ENCODE measurements at regions not wholly inside any gene's neighbourhood (a gene's known extent, or its start where the extent isn't known, plus 50 kb on each side); places are given as distances from the start of the nearest gene placed in this dataset.

DNA sequence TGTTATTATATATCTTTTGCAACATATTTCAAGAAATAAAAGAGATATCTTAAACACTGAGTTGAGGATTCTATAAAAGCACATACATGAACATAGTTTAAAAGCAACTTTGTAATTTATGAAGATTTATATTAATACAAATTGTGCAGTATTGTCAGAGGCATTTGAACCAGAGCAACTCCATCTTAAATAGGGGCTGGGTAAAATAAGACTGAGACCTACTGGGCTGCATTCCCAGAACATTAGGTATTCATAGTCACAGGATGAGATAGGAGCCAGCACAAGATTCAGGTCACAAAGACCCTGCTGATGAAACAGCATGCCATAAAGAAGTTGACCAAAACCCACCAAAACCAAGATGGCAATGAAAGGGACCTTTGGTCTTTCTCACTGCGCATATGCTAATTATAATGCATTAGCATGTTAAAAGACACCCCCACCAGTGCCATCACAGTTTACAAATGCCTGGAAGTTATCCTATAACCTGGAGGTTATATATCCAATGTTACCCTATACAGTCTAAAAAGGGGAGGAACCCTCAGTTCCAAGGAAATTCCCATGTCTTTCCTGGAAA, 320.2 kb downstream of the FAM170A start:
- no peaks in the 10 kb centered on the region for H3K4me1 Mint-ChIP-seq (ENCODE audit: insufficient read depth, unreplicated experiment)
- TF ChIP-seq, protein P1, sequence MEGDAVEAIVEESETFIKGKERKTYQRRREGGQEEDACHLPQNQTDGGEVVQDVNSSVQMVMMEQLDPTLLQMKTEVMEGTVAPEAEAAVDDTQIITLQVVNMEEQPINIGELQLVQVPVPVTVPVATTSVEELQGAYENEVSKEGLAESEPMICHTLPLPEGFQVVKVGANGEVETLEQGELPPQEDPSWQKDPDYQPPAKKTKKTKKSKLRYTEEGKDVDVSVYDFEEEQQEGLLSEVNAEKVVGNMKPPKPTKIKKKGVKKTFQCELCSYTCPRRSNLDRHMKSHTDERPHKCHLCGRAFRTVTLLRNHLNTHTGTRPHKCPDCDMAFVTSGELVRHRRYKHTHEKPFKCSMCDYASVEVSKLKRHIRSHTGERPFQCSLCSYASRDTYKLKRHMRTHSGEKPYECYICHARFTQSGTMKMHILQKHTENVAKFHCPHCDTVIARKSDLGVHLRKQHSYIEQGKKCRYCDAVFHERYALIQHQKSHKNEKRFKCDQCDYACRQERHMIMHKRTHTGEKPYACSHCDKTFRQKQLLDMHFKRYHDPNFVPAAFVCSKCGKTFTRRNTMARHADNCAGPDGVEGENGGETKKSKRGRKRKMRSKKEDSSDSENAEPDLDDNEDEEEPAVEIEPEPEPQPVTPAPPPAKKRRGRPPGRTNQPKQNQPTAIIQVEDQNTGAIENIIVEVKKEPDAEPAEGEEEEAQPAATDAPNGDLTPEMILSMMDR (IDR thresholded peaks at IDR 0.05; ENCODE audit: unreplicated experiment), result no peak
- POLR2A ChIA-PET, result no interaction called here
- DNase-seq (ENCODE audit: unreplicated experiment), result no peak
- H3K9me3 Mint-ChIP-seq (ENCODE audit: unreplicated experiment), result peaks cover 12% of the 10 kb centered on the region
- no peak overlapping the region for H3K4me3 Mint-ChIP-seq (ENCODE audit: unreplicated experiment)
- CTCF ChIA-PET, result no interaction called here
- intact Hi-C loops (cut with micrococcal nuclease), result no loop called here
- H3K27me3 Mint-ChIP-seq (ENCODE audit: insufficient read depth, unreplicated experiment), result no peaks in the 10 kb centered on the region
- H3K27ac Mint-ChIP-seq (ENCODE audit: low read depth, unreplicated experiment), result no peak overlapping the region
- no peaks in the 10 kb centered on the region for H3K36me3 Mint-ChIP-seq (ENCODE audit: insufficient read depth, unreplicated experiment)
- no TSS peak for BruUV-seq (replicated peaks)

GRCh38 chr5:119951330-119951934, 322.1 kb downstream of the FAM170A start:
- Mint-ChIP-seq H3K4me3 (ENCODE audit: unreplicated experiment) (no peak overlapping the region), H3K4me1 (ENCODE audit: insufficient read depth, unreplicated experiment) (no peaks in the 10 kb centered on the region), H3K36me3 (ENCODE audit: insufficient read depth, unreplicated experiment) (no peaks in the 10 kb centered on the region), H3K9me3 (ENCODE audit: unreplicated experiment) (peaks cover 10% of the 10 kb centered on the region), H3K27ac (ENCODE audit: low read depth, unreplicated experiment) (no peak overlapping the region), H3K27me3 (ENCODE audit: insufficient read depth, unreplicated experiment) (no peaks in the 10 kb centered on the region)
- no peak for DNase-seq (ENCODE audit: unreplicated experiment)
- POLR2A ChIA-PET, result no interaction called here
- intact Hi-C loops (cut with micrococcal nuclease), result no loop called here
- BruUV-seq (replicated peaks), result no TSS peak
- CTCF ChIA-PET, result interaction anchor here (1.3 to 1.5 kb wide), 3 partner anchors 8 to 105 kb away, joined by 3 to 6 read pairs (median 4); no protein-coding TSS in a partner anchor
- TF ChIP-seq, protein P1 (IDR thresholded peaks at IDR 0.05; ENCODE audit: unreplicated experiment), result no peak

DNA sequence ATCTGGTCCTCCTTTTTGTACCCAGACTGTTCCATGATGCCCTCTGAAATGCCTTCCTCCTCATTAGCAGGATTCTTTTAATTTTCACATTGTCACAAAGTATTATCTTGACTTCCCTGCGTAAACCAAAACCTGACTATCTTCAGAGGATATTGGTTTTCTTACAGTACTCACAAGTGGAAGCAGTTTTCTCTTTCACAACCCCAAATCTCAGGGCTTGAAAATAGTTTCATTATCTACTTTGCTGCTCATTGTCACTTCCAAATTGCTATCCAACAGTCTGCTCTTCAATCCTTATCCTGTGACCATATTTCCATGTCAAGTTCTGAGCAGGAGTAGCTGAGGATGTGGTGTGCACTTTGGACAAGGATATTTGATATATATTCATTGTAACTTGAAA, 324.1 kb downstream of the FAM170A start:
- H3K4me3 Mint-ChIP-seq (ENCODE audit: unreplicated experiment), result no peak overlapping the region
- no peak overlapping the region for H3K27ac Mint-ChIP-seq (ENCODE audit: low read depth, unreplicated experiment)
- H3K4me1 Mint-ChIP-seq (ENCODE audit: insufficient read depth, unreplicated experiment), result no peaks in the 10 kb centered on the region
- CTCF ChIA-PET, result interaction anchor here (1.0 kb wide), 1 partner anchor 863 kb away, joined by 3 read pairs; no protein-coding TSS in a partner anchor
- no peaks in the 10 kb centered on the region for H3K27me3 Mint-ChIP-seq (ENCODE audit: insufficient read depth, unreplicated experiment)
- DNase-seq (ENCODE audit: unreplicated experiment), result no peak
- intact Hi-C loops (cut with micrococcal nuclease), result no loop called here
- TF ChIP-seq, protein P1 (IDR thresholded peaks at IDR 0.05; ENCODE audit: unreplicated experiment), result no peak
- peaks cover 7% of the 10 kb centered on the region for H3K9me3 Mint-ChIP-seq (ENCODE audit: unreplicated experiment)
- POLR2A ChIA-PET, result no interaction called here
- no TSS peak for BruUV-seq (replicated peaks)
- H3K36me3 Mint-ChIP-seq (ENCODE audit: insufficient read depth, unreplicated experiment), result no peaks in the 10 kb centered on the region

- Mint-ChIP-seq H3K36me3 (ENCODE audit: insufficient read depth, unreplicated experiment) (no peaks in the 10 kb centered on the region), H3K27ac (ENCODE audit: low read depth, unreplicated experiment) (no peak overlapping the region), H3K4me3 (ENCODE audit: unreplicated experiment) (no peak overlapping the region), H3K4me1 (ENCODE audit: insufficient read depth, unreplicated experiment) (no peaks in the 10 kb centered on the region), H3K27me3 (ENCODE audit: insufficient read depth, unreplicated experiment) (no peaks in the 10 kb centered on the region), H3K9me3 (ENCODE audit: unreplicated experiment) (peaks cover 7% of the 10 kb centered on the region)
- ChIA-PET CTCF (interaction anchor here (0.5 to 1.2 kb wide), 3 partner anchors 10 to 863 kb away, joined by 3 read pairs; no protein-coding TSS in a partner anchor), POLR2A (interaction anchor here (0.7 kb wide), 1 partner anchor 102 kb away, joined by 3 read pairs; no protein-coding TSS in a partner anchor)
- no TSS peak for BruUV-seq (replicated peaks)
- no peak for DNase-seq (ENCODE audit: unreplicated experiment)
- TF ChIP-seq, protein P1 (IDR thresholded peaks at IDR 0.05; ENCODE audit: unreplicated experiment), result no peak
- intact Hi-C loops (cut with micrococcal nuclease), result no loop called here
Observed at GRCh38 chr5:119954106-119954505, 324.7 kb downstream of the FAM170A start.
